Stimulated activated naive B cell treated with anti-CD40 and anti-IgM and Interleukin-4, amounts not matched to agents 10 μg/mL and 1 μg/mL and 100 μg/mL, for 72 hours (primary cell): ENCODE measurements at regions not wholly inside any gene's neighbourhood (a gene's known extent, or its start where the extent isn't known, plus 50 kb on each side); places are given as distances from the start of the nearest gene placed in this dataset.
"Not testable (repeated sequence)": the region's sequence is repeated elsewhere in the genome, so short reads cannot be mapped to it uniquely, and the experiment has no call there.

Experiments used
- ATAC-seq, 2 donors: fragments of 150-1000 bp; cut with Tn5 transposase; replicated peaks; 2 replicates each; pipeline ENCODE4 v1.10.0; 2021; ENCODE audit warnings: moderate library complexity in 1 of 2
- DNase-seq: peaks from one replicate; pipeline ENCODE4 v3.0.0; 2021
- H3K27ac Mint-ChIP-seq: one replicate; pipeline ENCODE4 v1.8.0; 2022; ENCODE audit warnings: mild to moderate bottlenecking, mixed read lengths
- H3K27me3 Mint-ChIP-seq, 2 donors: one replicate each; pipeline ENCODE4 v1.8.0; 2022; ENCODE audit warnings: mixed read lengths in 2 of 2
- H3K36me3 Mint-ChIP-seq, 2 donors: one replicate each; pipeline ENCODE4 v1.8.0; 2022; ENCODE audit warnings: mixed read lengths in 2 of 2, mild to moderate bottlenecking in 1 of 2
- H3K4me1 Mint-ChIP-seq, 2 donors: one replicate each; pipeline ENCODE4 v1.8.0; 2022; ENCODE audit warnings: mixed read lengths in 2 of 2, mild to moderate bottlenecking in 1 of 2
- H3K4me3 Mint-ChIP-seq, 2 donors: one replicate each; pipeline ENCODE4 v1.8.0; 2022; ENCODE audit warnings: mild to moderate bottlenecking in 2 of 2, mixed read lengths in 2 of 2, moderate library complexity in 1 of 2
- H3K9me3 Mint-ChIP-seq, 2 donors: one replicate each; pipeline ENCODE4 v1.8.0; 2022; ENCODE audit warnings: mixed read lengths in 2 of 2, mild to moderate bottlenecking in 1 of 2

DNA sequence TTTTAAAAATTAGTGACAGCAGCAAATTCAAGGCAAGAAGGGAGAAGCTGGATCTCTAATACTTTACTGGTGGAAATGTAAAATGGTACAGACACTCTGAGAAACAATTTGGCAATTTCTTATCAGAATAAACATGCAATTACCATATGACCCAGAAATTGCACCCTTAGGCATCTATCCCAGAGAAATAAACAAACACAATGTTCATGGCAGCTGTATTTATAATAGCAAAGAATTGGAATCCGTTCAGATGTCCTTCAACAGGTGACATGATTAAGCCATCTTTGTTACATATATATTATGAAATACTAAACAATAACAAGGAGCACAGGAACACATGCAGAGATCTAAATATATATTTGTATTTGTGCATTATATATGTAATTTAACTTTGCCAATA is 756.5 kb downstream of the SLITRK1 start:
- DNase-seq (no peak), ATAC-seq (no peak)
- Mint-ChIP-seq H3K27me3 (no peaks in the 10 kb centered on the region), H3K36me3 (no peaks in the 10 kb centered on the region), H3K27ac (no peak overlapping the region), H3K4me1 (no peaks in the 10 kb centered on the region), H3K4me3 (no peak overlapping the region), H3K9me3 (no peaks in the 10 kb centered on the region)

DNA sequence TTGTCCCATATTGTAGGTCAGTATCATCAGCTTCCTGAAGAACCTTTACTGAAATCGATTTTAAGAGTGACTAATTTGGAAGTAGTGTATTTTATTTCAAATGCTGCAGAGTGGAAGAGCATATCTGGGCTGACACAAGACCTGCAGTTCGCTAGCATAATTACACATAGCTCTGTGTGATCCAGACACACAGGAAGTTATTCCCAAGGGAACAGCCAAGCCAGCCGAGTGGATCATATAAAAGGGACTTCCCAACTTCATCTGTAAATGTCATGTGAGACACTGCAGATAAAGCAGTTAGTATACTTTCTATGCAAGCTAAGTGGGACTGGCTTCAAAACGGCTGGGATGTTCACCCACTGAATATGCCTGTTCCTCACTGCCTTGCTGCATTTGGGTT is 760.4 kb downstream of the SLITRK1 start:
- DNase-seq: no peak

GRCh38 chr13:83117046-83117445 is 765.2 kb downstream of the SLITRK1 start:
- no peak overlapping the region for H3K4me3 Mint-ChIP-seq
- H3K27me3 Mint-ChIP-seq: no peaks in the 10 kb centered on the region
- H3K4me1 Mint-ChIP-seq: no peaks in the 10 kb centered on the region
- ATAC-seq (no peak), DNase-seq (no peak)
- no peaks in the 10 kb centered on the region for H3K36me3 Mint-ChIP-seq
- no peaks in the 10 kb centered on the region for H3K9me3 Mint-ChIP-seq
- no peak overlapping the region for H3K27ac Mint-ChIP-seq

More for the DNA sequence above, 760.4 kb downstream of the SLITRK1 start:
- ATAC-seq: no peak
- no peaks in the 10 kb centered on the region for H3K36me3 Mint-ChIP-seq
- no peaks in the 10 kb centered on the region for H3K4me1 Mint-ChIP-seq
- H3K27me3 Mint-ChIP-seq: no peaks in the 10 kb centered on the region
- no peak overlapping the region for H3K27ac Mint-ChIP-seq
- no peak overlapping the region for H3K4me3 Mint-ChIP-seq
- H3K9me3 Mint-ChIP-seq: no peaks in the 10 kb centered on the region

DNA sequence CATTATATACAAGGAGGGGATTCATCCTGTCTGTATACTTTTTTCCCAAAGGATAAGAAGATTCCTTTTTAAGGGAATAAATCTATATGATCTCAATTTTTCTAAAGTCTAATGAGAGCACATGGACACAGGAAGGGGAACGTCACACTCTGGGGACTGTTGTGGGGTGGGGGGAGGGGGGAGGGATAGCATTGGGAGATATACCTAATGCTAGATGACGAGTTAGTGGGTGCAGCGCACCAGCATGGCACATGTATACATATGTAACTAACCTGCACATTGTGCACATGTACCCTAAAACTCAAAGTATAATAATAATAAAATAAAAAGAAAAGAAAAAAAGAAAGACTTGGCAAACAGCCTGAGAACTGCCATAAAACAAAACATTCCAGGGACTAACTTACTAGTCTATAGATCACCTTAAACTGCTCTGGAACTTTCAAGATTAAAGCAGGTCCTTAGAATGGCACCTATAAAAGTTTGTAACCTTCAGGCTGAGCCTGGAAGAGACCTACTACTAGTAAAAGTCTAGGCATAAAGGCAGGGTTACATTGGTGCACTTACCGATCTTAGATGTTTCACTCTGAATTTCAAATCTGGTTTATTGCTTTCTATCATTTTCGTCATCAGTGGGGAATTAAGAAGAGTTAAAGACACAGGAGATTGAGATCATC is 780.6 kb downstream of the SLITRK1 start:
- DNase-seq: not testable (repeated sequence)

GRCh38 chr13:83100237-83100636 is 782.0 kb downstream of the SLITRK1 start:
- H3K27ac Mint-ChIP-seq: no peak overlapping the region
- no peak for DNase-seq
- no peaks in the 10 kb centered on the region for H3K27me3 Mint-ChIP-seq
- no peaks in the 10 kb centered on the region for H3K4me1 Mint-ChIP-seq
- H3K4me3 Mint-ChIP-seq: no peak overlapping the region
- H3K36me3 Mint-ChIP-seq: no peaks in the 10 kb centered on the region
- no peak for ATAC-seq
- H3K9me3 Mint-ChIP-seq: peaks cover 4 to 7% of the 10 kb centered on the region in 2 donors

More for the DNA sequence above, 780.6 kb downstream of the SLITRK1 start:
- H3K27ac Mint-ChIP-seq, H3K9me3 Mint-ChIP-seq, ATAC-seq, H3K4me1 Mint-ChIP-seq, H3K27me3 Mint-ChIP-seq, H3K36me3 Mint-ChIP-seq, H3K4me3 Mint-ChIP-seq: not testable (repeated sequence)

DNA sequence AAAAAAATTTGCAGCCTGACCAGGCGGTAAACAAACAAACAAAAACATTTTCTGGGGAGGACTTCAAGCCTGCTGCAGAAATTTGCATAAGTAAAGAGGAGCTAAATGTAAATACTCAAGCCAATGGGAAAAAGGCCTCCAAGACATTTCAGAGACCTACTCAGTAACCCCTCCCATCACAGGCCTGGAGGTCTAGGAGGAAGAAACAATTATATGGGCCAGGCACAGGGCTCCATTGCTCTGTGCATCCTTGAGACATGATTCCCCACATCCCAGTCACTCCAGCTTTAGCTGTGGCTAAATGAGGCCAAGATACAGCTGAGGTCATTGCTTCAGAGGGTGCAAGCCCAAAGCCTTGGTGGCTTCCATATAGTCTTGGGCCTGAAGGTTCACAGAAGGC is 793.4 kb downstream of the SLITRK1 start:
- Mint-ChIP-seq H3K27ac (no peak overlapping the region), H3K4me1 (no peaks in the 10 kb centered on the region), H3K27me3 (no peaks in the 10 kb centered on the region), H3K9me3 (peaks cover 3 to 7% of the 10 kb centered on the region in 2 donors), H3K36me3 (no peaks in the 10 kb centered on the region), H3K4me3 (no peak overlapping the region)
- ATAC-seq (no peak), DNase-seq (no peak)

DNA sequence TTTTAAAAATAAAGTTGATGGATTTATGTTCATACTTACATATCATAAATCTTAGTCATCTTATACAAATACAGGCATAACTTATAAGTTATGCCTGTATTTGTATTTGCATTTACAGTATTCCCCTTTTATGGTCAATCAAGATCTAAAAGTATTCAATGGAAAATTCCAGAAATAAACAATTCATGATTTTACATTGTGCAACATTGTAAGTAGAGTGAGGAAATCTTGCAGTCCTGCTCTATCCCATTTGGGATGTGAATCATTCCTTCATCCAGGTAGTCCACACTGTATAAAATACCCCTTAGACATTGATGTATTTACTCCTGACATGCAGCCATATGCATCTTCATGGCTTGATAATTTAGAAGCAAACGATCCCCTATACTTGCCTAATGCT is 795.3 kb downstream of the SLITRK1 start:
- no peak for ATAC-seq
- Mint-ChIP-seq H3K27ac (no peak overlapping the region), H3K27me3 (no peaks in the 10 kb centered on the region), H3K4me1 (no peaks in the 10 kb centered on the region), H3K36me3 (no peaks in the 10 kb centered on the region), H3K4me3 (no peak overlapping the region), H3K9me3 (peaks cover 3 to 7% of the 10 kb centered on the region in 2 donors)
- DNase-seq: no peak

DNA sequence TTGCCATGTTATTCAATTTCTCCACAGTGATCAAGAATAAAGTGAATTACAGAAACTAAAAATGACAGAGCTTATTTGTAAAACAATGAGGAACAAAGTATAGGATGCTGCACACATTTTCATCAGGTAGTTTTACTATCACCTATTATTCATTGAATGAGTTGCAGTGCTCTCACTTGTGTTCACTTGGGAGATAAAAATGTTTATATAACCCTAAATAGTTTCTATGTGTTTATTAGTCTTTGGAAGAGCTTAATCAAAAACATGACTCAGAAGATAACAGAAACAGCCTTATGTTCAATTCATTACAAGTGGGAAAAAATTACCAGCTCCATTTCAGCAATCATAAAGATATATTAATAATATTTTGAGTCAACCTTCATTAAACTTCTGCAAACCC is 796.2 kb downstream of the SLITRK1 start:
- peaks cover 3 to 7% of the 10 kb centered on the region in 2 donors for H3K9me3 Mint-ChIP-seq
- H3K36me3 Mint-ChIP-seq: no peaks in the 10 kb centered on the region
- no peaks in the 10 kb centered on the region for H3K4me1 Mint-ChIP-seq
- ATAC-seq (no peak), DNase-seq (no peak)
- H3K27me3 Mint-ChIP-seq: no peaks in the 10 kb centered on the region
- no peak overlapping the region for H3K27ac Mint-ChIP-seq
- H3K4me3 Mint-ChIP-seq: no peak overlapping the region

DNA sequence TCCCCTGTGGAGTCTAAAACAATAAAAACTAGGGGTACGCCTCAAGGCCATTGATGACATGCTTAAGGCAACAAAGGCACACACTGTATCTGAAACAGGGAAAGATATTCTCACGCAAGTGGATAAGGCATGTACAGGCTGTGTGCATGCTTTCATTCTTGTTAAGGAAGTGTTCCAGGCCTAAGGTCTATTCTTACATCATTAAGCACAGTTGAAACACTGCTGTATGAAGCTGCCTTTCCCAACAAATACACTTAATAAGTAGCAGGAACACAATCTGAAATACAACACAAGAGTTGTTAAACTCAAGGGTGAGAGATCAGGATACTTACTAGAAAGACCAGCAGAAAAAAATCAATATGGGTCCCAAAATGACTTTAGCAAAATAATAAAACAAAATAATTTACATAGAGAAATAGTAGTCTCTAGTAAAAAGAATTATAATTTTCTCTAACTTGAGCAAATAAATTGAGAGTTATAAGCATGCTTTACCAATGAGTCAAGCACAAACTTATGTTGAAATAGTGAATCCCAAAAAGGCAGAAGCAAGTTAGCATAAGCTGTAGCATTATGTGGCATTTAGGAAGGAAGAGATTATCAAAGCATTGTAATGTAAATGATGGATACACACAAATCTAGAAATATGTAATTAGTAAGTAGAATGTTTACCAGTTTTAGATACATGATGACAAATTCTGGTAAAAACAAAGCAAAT is 796.9 kb downstream of the SLITRK1 start:
- peaks cover 0 to 7% of the 10 kb centered on the region in 2 donors for H3K9me3 Mint-ChIP-seq
- H3K27me3 Mint-ChIP-seq: no peaks in the 10 kb centered on the region
- H3K4me1 Mint-ChIP-seq: no peaks in the 10 kb centered on the region
- no peaks in the 10 kb centered on the region for H3K36me3 Mint-ChIP-seq
- no peak overlapping the region for H3K27ac Mint-ChIP-seq
- ATAC-seq (no peak), DNase-seq (no peak)
- no peak overlapping the region for H3K4me3 Mint-ChIP-seq

DNA sequence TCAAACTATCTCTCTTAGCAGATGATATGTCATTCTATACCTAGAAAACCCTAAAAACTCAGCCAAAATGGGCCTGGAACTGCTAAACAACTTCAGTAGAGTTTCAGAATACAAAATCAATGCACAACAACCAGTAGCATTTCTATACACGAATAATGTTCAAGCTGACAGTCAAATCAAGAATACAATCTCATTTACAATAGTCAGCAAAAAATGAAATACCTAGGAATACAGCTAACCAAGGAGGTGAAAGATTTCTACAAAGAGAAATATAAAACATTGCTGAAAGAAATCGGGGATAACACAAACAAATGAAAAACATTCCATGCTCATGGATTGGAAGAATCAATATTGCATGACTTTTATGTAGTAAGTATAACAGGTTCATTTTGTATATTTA is 804.8 kb downstream of the SLITRK1 start:
- Mint-ChIP-seq H3K4me3 (no peak overlapping the region), H3K4me1 (no peaks in the 10 kb centered on the region), H3K27me3 (no peaks in the 10 kb centered on the region), H3K36me3 (no peaks in the 10 kb centered on the region), H3K9me3 (peaks cover 8 to 9% of the 10 kb centered on the region in 2 donors), H3K27ac (no peak overlapping the region)
- ATAC-seq (no peak), DNase-seq (no peak)

- H3K9me3 Mint-ChIP-seq: peaks cover 9 to 10% of the 10 kb centered on the region in 2 donors
- DNase-seq, H3K27ac Mint-ChIP-seq, H3K36me3 Mint-ChIP-seq, H3K4me1 Mint-ChIP-seq, H3K27me3 Mint-ChIP-seq, ATAC-seq, H3K4me3 Mint-ChIP-seq: not testable (repeated sequence)
These were observed 808.3 kb downstream of the SLITRK1 start for GRCh38 chr13:83073930-83074329.

DNA sequence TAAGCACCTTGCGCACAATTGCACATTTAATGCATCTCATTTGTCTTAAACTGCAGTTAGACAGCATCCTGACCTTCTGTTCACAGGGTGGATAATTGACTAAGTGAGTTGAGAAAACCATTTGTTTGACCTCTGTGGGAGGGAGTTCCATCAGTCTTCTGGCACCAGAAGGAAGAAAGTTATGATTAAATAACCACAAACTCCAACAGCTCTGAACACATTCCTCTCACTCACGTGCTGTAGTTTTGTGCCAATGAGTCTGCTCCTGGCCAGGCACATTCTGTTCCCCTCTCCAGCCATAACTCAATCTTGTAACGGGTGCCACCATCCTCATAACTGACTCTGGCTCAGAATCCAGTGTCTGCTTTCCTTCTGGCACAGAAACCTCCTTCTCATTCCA is 817.2 kb downstream of the SLITRK1 start:
- Mint-ChIP-seq H3K9me3 (peaks cover 0 to 2% of the 10 kb centered on the region in 2 donors), H3K4me3 (no peak overlapping the region), H3K27ac (no peak overlapping the region), H3K4me1 (no peaks in the 10 kb centered on the region), H3K36me3 (no peaks in the 10 kb centered on the region), H3K27me3 (no peaks in the 10 kb centered on the region)
- no peak for ATAC-seq
- DNase-seq: no peak

- no peaks in the 10 kb centered on the region for H3K36me3 Mint-ChIP-seq
- H3K27me3 Mint-ChIP-seq: no peaks in the 10 kb centered on the region
- ATAC-seq (no peak), DNase-seq (no peak)
- H3K9me3 Mint-ChIP-seq: no peaks in the 10 kb centered on the region
- H3K27ac Mint-ChIP-seq: no peak overlapping the region
- no peaks in the 10 kb centered on the region for H3K4me1 Mint-ChIP-seq
- H3K4me3 Mint-ChIP-seq: no peak overlapping the region
These were observed 825.2 kb downstream of the SLITRK1 start for GRCh38 chr13:83057119-83057518.

GRCh38 chr13:83056269-83056668 is 826.0 kb downstream of the SLITRK1 start:
- Mint-ChIP-seq H3K36me3 (no peaks in the 10 kb centered on the region), H3K9me3 (no peaks in the 10 kb centered on the region), H3K27me3 (no peaks in the 10 kb centered on the region), H3K4me1 (no peaks in the 10 kb centered on the region), H3K4me3 (no peak overlapping the region), H3K27ac (no peak overlapping the region)
- DNase-seq (no peak), ATAC-seq (no peak)

GRCh38 chr13:83048419-83048818 is 833.9 kb downstream of the SLITRK1 start:
- H3K4me3 Mint-ChIP-seq: no peak overlapping the region

More at GRCh38 chr13:83048419-83048818, 833.9 kb downstream of the SLITRK1 start:
- ATAC-seq: no peak
- Mint-ChIP-seq H3K36me3 (no peaks in the 10 kb centered on the region), H3K27me3 (no peaks in the 10 kb centered on the region), H3K9me3 (no peaks in the 10 kb centered on the region), H3K27ac (no peak overlapping the region), H3K4me1 (no peaks in the 10 kb centered on the region)
- DNase-seq: no peak
